ENCODE measurements at regions not wholly inside any gene's neighbourhood (a gene's known extent, or its start where the extent isn't known, plus 50 kb on each side); places are given as distances from the start of the nearest gene placed in this dataset.

- no peak overlapping the region for H3K4me3 ChIP-seq
- no peaks in the 10 kb centered on the region for H3K36me3 ChIP-seq
- H3K27me3 ChIP-seq, result peaks cover 0 to 92% of the 10 kb centered on the region in 2 donors
- H3K9me3 ChIP-seq, result peaks cover 0 to 10% (median 0%) of the 10 kb centered on the region in 3 donors
- no peak for DNase-seq
- TF ChIP-seq CTCF (IDR thresholded peaks at IDR 0.05), result no peak
- intact Hi-C loops (cut with DNase I; ENCODE audit: low total_unique reads), result no loop called here
- H3K27ac ChIP-seq, result no peak overlapping the region
- peaks cover 0 to under 1% (median under 1%) of the 10 kb centered on the region in 4 donors for H3K4me1 ChIP-seq
Measured at GRCh38 chr12:132423820-132424645, 65.9 kb upstream of the FBRSL1 start.

DNA sequence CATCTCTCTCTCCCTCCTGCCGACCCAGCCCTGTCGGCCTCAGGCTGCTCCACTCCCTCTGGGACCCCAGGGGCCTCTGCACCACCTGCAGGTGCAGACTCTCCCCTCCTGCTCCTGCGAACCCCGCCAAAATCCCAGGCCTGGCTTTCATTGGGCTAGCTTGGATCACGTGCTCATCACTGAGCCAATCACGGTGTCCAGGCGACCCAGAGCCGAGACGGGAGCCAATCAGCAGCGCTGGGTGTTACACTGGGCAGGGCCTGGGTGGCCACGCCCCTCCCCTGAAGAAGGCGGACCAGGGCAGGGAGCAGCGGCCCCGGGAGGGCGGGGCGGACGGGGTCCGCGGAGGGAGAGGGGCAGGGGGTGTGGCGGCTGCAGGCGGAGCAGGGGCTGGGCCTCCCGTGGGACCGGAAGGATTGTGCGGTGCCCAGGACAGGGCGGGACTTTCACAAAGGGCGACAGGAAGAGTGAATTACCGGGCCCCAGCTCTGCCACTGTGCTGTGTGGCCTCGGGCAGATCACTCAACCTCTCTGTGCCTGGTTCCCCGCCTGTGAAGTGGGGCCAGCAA is 66.6 kb upstream of the FBRSL1 start:
- peaks cover 0 to 10% (median 0%) of the 10 kb centered on the region in 3 donors for H3K9me3 ChIP-seq
- DNase-seq, result no peak
- no peak overlapping the region for H3K27ac ChIP-seq
- no peak for TF ChIP-seq CTCF (IDR thresholded peaks at IDR 0.05)
- intact Hi-C loops (cut with DNase I; ENCODE audit: low total_unique reads), result no loop called here
- H3K27me3 ChIP-seq, result peaks cover 0 to 90% of the 10 kb centered on the region in 2 donors
- no peaks in the 10 kb centered on the region for H3K36me3 ChIP-seq
- no peak overlapping the region for H3K4me3 ChIP-seq
- H3K4me1 ChIP-seq, result no peaks in the 10 kb centered on the region

DNA sequence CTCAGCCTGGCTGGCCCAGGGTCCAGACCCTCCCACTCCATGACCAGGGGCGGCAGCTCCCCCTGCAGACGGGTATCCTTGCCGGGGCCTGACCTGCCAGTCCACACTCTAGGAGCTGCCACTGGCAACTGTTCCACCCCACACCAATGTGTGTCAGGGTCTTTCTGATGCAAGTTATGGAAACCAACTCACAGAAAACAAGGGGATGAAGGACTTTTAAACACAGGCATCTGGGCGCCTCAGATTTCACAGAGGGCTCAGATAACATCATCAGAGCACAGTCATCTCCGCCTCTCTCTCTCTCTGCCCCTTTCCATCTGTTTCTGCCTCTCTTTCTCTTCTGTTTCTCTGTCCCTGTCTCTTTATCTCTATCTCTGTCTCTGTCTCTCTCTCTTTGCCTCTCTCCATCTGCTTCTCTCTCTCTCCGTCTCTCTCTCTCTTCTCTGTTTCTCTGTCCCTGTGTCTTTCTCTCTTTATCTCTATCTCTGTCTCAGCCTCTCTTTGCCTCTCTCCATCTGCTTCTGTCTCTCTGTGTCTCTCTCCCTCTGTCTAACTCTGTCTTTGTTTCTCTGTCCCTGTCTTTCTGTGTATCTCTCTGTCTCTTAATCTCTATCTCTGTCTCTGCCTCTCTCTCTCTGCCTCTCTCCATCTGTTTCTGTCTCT is 67.4 kb upstream of the FBRSL1 start:
- H3K4me1 ChIP-seq, result no peaks in the 10 kb centered on the region
- peaks cover 0 to 90% of the 10 kb centered on the region in 2 donors for H3K27me3 ChIP-seq
- no peak for TF ChIP-seq CTCF (IDR thresholded peaks at IDR 0.05)
- no peak for DNase-seq
- intact Hi-C loops (cut with DNase I; ENCODE audit: low total_unique reads), result no loop called here
- H3K4me3 ChIP-seq, result no peak overlapping the region
- H3K36me3 ChIP-seq, result no peaks in the 10 kb centered on the region
- H3K27ac ChIP-seq, result no peak overlapping the region
- H3K9me3 ChIP-seq, result peaks cover 0 to 10% (median 0%) of the 10 kb centered on the region in 3 donors

DNA sequence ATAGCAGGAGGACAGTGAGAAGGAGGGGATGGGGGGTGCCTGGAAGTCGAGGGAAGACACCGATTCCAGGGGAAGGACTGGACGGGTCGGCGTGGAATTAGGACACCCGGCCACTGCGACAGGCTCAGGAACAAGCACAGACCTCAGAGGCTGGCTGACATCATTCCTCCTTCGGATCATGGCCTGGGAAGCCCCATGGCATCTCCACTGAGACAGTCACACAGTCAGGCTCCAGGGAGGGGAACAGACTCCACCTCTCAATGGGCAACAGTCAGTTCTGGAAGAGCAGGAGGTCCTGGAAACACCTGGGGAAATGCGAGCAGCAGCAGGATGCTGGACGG is 67.9 kb upstream of the FBRSL1 start:
- TF ChIP-seq CTCF (IDR thresholded peaks at IDR 0.05), result no peak
- no peak overlapping the region for H3K4me3 ChIP-seq
- peaks cover 0 to 10% (median 0%) of the 10 kb centered on the region in 3 donors for H3K9me3 ChIP-seq
- peaks cover 0 to 91% of the 10 kb centered on the region in 2 donors for H3K27me3 ChIP-seq
- intact Hi-C loops (cut with DNase I; ENCODE audit: low total_unique reads), result no loop called here
- no peaks in the 10 kb centered on the region for H3K36me3 ChIP-seq
- no peak for DNase-seq
- H3K27ac ChIP-seq, result no peak overlapping the region
- no peaks in the 10 kb centered on the region for H3K4me1 ChIP-seq

DNA sequence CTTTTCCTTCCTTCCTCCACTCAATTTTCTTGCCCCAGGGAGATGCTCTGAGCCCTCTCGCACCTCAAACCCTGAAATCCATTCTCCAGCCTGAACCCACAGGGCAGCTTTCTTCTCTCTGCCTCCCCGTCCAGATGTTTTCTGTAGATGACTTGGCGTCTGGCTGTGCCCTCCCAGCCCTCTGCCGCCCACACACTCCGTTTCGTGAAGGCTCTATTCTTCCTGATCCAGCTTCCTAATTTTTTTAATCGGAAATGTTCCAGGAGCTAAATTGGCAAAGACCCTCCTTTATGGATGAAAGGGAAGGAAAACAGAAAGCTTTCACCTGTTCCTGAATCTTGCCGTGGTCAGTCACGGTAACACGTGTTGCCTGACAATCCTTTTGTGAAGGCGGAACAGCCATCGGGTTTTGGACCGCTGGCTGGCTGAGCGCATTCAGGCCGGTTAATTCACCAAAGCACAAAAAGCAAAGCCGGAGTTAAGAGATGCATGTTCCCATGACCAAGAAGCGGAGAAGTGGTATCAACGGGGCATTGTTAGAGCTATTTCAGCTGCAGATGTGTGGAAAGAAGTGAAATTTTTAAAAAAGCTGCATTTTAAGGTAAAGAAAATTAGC is 70.2 kb upstream of the FBRSL1 start:
- Histone ChIP-seq H3K36me3 (no peaks in the 10 kb centered on the region), H3K27ac (no peak overlapping the region), H3K27me3 (peaks cover 0 to 91% of the 10 kb centered on the region in 2 donors), H3K4me1 (peaks cover 0 to 7% (median 2%) of the 10 kb centered on the region in 4 donors), H3K9me3 (peaks cover 0 to under 1% (median 0%) of the 10 kb centered on the region in 3 donors), H3K4me3 (no peak overlapping the region)
- TF ChIP-seq CTCF (IDR thresholded peaks at IDR 0.05), result no peak
- intact Hi-C loops (cut with DNase I; ENCODE audit: low total_unique reads), result loop anchor here (5.0 kb wide), 1 partner anchor 103 kb away; no protein-coding TSS in a partner anchor
- DNase-seq, result no peak
